Transverse colon (tissue), 4 donors: ENCODE measurements at regions not wholly inside any gene's neighbourhood (a gene's known extent, or its start where the extent isn't known, plus 50 kb on each side); places are given as distances from the start of the nearest gene placed in this dataset.

Experiments
- POLR2A ChIP-seq: fragments of 450-650 bp; IDR thresholded peaks from one replicate; pipeline ENCODE4 v1.6.1; 2016; ENCODE audit warnings: antibody characterized with exemption, mild to moderate bottlenecking, moderate library complexity
- POLR2AphosphoS5 ChIP-seq, 3 donors: sonication (generic); formaldehyde crosslinking; IDR thresholded peaks; one replicate each; pipeline ENCODE4 v1.6.1; 2016; ENCODE audit warnings: antibody characterized with exemption in 3 of 3
- TF ChIP-seq, protein P1 (sequence below), 5 experiments: fragments of 200-600 bp in 3 of 5; fragments of 450-650 bp in 2 of 5; sonication (generic) in 3 of 5; IDR thresholded peaks; 1 replicate in 2 of 5; 2 replicates in 3 of 5; pipeline ENCODE4 v1.5.1; 2016 to 2017; ENCODE audit warnings: antibody characterized with exemption in 5 of 5, inconsistent platforms in 3 of 5, mild to moderate bottlenecking in 2 of 5, moderate library complexity in 1 of 5

DNA sequence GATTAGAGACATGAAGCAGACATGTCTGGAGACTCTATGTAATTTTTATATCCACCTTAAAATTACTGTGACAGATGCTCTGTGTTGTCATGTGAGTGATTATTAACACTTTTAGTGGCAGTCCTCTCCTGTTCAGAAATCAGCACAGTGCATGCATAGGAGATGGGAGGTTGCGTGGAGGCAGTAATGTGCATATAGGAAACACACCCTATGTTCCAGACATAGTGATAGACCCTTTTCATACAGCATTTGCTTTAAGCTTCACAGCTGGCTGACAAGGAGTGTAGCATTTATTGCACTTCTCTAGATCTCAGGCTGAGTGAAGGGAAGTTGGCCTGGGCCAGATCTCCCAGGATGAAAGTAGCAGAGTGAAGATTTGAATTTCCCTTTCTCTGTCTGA, 102.3 kb upstream of the SYN3 start:
- TF ChIP-seq, protein P1, sequence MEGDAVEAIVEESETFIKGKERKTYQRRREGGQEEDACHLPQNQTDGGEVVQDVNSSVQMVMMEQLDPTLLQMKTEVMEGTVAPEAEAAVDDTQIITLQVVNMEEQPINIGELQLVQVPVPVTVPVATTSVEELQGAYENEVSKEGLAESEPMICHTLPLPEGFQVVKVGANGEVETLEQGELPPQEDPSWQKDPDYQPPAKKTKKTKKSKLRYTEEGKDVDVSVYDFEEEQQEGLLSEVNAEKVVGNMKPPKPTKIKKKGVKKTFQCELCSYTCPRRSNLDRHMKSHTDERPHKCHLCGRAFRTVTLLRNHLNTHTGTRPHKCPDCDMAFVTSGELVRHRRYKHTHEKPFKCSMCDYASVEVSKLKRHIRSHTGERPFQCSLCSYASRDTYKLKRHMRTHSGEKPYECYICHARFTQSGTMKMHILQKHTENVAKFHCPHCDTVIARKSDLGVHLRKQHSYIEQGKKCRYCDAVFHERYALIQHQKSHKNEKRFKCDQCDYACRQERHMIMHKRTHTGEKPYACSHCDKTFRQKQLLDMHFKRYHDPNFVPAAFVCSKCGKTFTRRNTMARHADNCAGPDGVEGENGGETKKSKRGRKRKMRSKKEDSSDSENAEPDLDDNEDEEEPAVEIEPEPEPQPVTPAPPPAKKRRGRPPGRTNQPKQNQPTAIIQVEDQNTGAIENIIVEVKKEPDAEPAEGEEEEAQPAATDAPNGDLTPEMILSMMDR (IDR thresholded peaks at IDR 0.05): no peak
- TF ChIP-seq POLR2A (no peak), POLR2AphosphoS5 (IDR thresholded peaks at IDR 0.05) (no peak)
